ENCODE measurements at regions not wholly inside any gene's neighbourhood (a gene's known extent, or its start where the extent isn't known, plus 50 kb on each side); places are given as distances from the start of the nearest gene placed in this dataset.

DNA sequence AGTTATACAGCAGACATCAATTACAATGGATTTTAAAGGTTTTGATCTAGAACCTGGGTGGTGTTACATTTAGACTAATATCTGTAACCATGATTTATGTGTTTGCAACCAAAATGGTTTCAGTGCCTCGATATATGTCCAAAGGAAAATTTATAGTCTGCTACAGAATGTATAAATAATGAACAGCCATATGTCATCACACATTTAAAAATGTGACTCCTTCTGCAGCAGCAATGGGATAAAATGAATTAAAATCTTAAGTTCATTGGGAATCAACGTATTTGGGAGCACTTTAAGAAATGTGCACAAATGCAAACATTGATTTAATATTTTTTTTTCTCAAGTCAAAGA, 610.2 kb downstream of the TMEM114 start:
- no peaks in the 10 kb centered on the region for H3F3A ChIP-seq (ENCODE audit: insufficient read depth)
- H3K9ac ChIP-seq (ENCODE audit: low read length), result no peak overlapping the region
- no peak overlapping the region for H2AFZ ChIP-seq (ENCODE audit: low read depth, low read length, severe bottlenecking)
- no peaks in the 10 kb centered on the region for H3K9me2 ChIP-seq (replicated peaks; ENCODE audit: insufficient read depth, low read length)
- no peaks in the 10 kb centered on the region for H3K36me3 ChIP-seq (ENCODE audit: low read length)
- no peak overlapping the region for H3K4me2 ChIP-seq (ENCODE audit: low read depth, low read length, poor library complexity, severe bottlenecking)
- no peaks in the 10 kb centered on the region for H3K79me2 ChIP-seq (ENCODE audit: insufficient read depth, low read length)
- no peak overlapping the region for H3K27ac ChIP-seq (ENCODE audit: low read depth, low read length)
- no peak overlapping the region for H3K4me3 ChIP-seq (ENCODE audit: insufficient read depth, low read length, poor library complexity, severe bottlenecking)
- H3K27me3 ChIP-seq (ENCODE audit: low read length), result no peaks in the 10 kb centered on the region
- TF ChIP-seq EZH2phosphoT487 (conservative IDR thresholded peaks at IDR 0.05; ENCODE audit: low read length), result no peak
- no peaks in the 10 kb centered on the region for H4K20me1 ChIP-seq (ENCODE audit: low read depth, low read length)
- H3K9me3 ChIP-seq (ENCODE audit: insufficient read depth, low read length), result no peaks in the 10 kb centered on the region

DNA sequence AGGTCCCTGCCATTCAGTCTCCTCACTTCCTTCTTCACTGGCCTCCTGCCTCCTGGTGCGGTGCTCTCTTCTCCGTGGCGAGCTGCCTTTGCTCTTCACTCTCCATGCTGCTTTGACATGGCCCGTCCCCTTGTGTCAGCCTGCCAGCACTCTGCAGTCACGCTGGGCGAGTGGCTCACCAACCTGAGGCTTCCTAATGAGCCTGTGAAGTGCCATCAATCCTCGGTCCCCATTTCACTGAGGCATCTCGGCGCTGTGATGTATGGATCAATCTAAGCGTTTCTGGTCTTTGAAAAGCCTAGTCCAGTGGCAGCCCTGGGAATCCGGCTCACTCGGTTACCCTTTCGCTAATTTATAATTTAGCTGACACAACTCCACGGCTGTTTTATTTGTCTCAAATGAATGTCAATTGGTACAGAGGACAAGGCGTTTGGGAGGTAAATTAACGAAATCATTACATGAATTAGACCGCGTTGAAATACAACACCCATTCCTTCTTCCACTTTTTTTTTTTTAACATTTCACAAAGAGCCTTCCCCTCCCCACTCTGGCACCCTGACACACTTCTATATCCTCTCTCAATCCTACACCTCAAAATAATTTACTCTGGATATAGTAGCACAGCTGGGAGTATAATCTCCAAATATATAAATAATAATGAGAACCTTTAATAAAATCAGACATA, 610.7 kb downstream of the TMEM114 start:
- Histone ChIP-seq H3K79me2 (ENCODE audit: insufficient read depth, low read length) (no peaks in the 10 kb centered on the region), H3K4me2 (ENCODE audit: low read depth, low read length, poor library complexity, severe bottlenecking) (no peak overlapping the region), H2AFZ (ENCODE audit: low read depth, low read length, severe bottlenecking) (no peak overlapping the region), H4K20me1 (ENCODE audit: low read depth, low read length) (no peaks in the 10 kb centered on the region), H3F3A (ENCODE audit: insufficient read depth) (no peaks in the 10 kb centered on the region), H3K9me3 (ENCODE audit: insufficient read depth, low read length) (no peaks in the 10 kb centered on the region), H3K27me3 (ENCODE audit: low read length) (no peaks in the 10 kb centered on the region), H3K4me3 (ENCODE audit: insufficient read depth, low read length, poor library complexity, severe bottlenecking) (no peak overlapping the region), H3K9me2 (replicated peaks; ENCODE audit: insufficient read depth, low read length) (no peaks in the 10 kb centered on the region), H3K36me3 (ENCODE audit: low read length) (no peaks in the 10 kb centered on the region), H3K27ac (ENCODE audit: low read depth, low read length) (no peak overlapping the region), H3K9ac (ENCODE audit: low read length) (no peak overlapping the region)
- TF ChIP-seq, protein P1, sequence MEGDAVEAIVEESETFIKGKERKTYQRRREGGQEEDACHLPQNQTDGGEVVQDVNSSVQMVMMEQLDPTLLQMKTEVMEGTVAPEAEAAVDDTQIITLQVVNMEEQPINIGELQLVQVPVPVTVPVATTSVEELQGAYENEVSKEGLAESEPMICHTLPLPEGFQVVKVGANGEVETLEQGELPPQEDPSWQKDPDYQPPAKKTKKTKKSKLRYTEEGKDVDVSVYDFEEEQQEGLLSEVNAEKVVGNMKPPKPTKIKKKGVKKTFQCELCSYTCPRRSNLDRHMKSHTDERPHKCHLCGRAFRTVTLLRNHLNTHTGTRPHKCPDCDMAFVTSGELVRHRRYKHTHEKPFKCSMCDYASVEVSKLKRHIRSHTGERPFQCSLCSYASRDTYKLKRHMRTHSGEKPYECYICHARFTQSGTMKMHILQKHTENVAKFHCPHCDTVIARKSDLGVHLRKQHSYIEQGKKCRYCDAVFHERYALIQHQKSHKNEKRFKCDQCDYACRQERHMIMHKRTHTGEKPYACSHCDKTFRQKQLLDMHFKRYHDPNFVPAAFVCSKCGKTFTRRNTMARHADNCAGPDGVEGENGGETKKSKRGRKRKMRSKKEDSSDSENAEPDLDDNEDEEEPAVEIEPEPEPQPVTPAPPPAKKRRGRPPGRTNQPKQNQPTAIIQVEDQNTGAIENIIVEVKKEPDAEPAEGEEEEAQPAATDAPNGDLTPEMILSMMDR (IDR thresholded peaks at IDR 0.05; ENCODE audit: insufficient read depth, low read length, poor library complexity, severe bottlenecking), result no peak
- TF ChIP-seq EZH2phosphoT487 (conservative IDR thresholded peaks at IDR 0.05; ENCODE audit: low read length), result no peak

DNA sequence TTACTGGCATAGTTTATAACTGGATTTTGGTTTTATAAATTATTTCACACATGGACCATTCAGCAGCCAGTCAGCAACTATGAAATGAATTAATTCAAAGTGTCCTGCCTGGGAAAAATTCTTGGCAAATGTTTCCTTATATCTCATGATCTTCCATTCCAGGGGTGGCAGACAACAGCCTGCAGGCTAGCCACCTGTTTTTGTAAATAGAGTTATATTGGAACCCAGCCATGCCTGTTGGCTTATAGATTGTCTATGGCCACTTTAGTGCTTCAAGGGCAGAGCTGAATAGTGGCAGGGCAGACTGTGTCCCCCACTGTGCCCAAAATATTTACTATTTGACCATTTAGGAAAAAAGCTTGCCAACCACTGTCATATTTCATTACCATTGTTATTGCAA, 613.7 kb downstream of the TMEM114 start:
- no peak overlapping the region for H3K27ac ChIP-seq (ENCODE audit: low read depth, low read length)
- TF ChIP-seq, protein P1 (IDR thresholded peaks at IDR 0.05; ENCODE audit: insufficient read depth, low read length, poor library complexity, severe bottlenecking), result no peak
- no peak for TF ChIP-seq EZH2phosphoT487 (conservative IDR thresholded peaks at IDR 0.05; ENCODE audit: low read length)
- H3K9me2 ChIP-seq (replicated peaks; ENCODE audit: insufficient read depth, low read length), result no peaks in the 10 kb centered on the region
- no peak overlapping the region for H3K4me3 ChIP-seq (ENCODE audit: insufficient read depth, low read length, poor library complexity, severe bottlenecking)
- H3K27me3 ChIP-seq (ENCODE audit: low read length), result no peaks in the 10 kb centered on the region
- no peaks in the 10 kb centered on the region for H3F3A ChIP-seq (ENCODE audit: insufficient read depth)
- H3K9ac ChIP-seq (ENCODE audit: low read length), result no peak overlapping the region
- no peaks in the 10 kb centered on the region for H4K20me1 ChIP-seq (ENCODE audit: low read depth, low read length)
- no peak overlapping the region for H2AFZ ChIP-seq (ENCODE audit: low read depth, low read length, severe bottlenecking)
- H3K9me3 ChIP-seq (ENCODE audit: insufficient read depth, low read length), result no peaks in the 10 kb centered on the region
- no peak overlapping the region for H3K4me2 ChIP-seq (ENCODE audit: low read depth, low read length, poor library complexity, severe bottlenecking)
- no peaks in the 10 kb centered on the region for H3K79me2 ChIP-seq (ENCODE audit: insufficient read depth, low read length)
- H3K36me3 ChIP-seq (ENCODE audit: low read length), result no peaks in the 10 kb centered on the region

DNA sequence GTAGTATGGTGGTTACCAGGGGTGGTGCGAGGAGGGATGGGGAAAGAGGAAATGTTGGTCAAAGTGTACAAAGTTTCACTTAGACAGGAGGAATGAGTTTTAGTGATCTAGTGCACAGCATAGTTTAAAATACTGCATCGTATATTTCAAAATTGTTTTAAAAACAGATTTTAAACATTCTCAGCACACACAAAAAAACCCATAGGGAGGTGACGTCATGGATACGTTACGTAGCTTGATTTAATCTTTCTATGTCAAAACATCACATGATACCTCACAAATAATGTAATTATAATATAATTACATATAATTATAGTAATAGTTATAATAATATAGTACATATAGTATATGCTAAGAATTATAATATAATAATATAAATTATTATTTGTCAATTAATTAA, 614.2 kb downstream of the TMEM114 start:
- H4K20me1 ChIP-seq (ENCODE audit: low read depth, low read length), result no peaks in the 10 kb centered on the region
- TF ChIP-seq, protein P1 (IDR thresholded peaks at IDR 0.05; ENCODE audit: insufficient read depth, low read length, poor library complexity, severe bottlenecking), result no peak
- no peak for TF ChIP-seq EZH2phosphoT487 (conservative IDR thresholded peaks at IDR 0.05; ENCODE audit: low read length)
- no peak overlapping the region for H3K4me3 ChIP-seq (ENCODE audit: insufficient read depth, low read length, poor library complexity, severe bottlenecking)
- H2AFZ ChIP-seq (ENCODE audit: low read depth, low read length, severe bottlenecking), result no peak overlapping the region
- H3K9me2 ChIP-seq (replicated peaks; ENCODE audit: insufficient read depth, low read length), result no peaks in the 10 kb centered on the region
- no peak overlapping the region for H3K4me2 ChIP-seq (ENCODE audit: low read depth, low read length, poor library complexity, severe bottlenecking)
- H3K27me3 ChIP-seq (ENCODE audit: low read length), result no peaks in the 10 kb centered on the region
- no peaks in the 10 kb centered on the region for H3K79me2 ChIP-seq (ENCODE audit: insufficient read depth, low read length)
- no peak overlapping the region for H3K9ac ChIP-seq (ENCODE audit: low read length)
- no peaks in the 10 kb centered on the region for H3K36me3 ChIP-seq (ENCODE audit: low read length)
- no peaks in the 10 kb centered on the region for H3F3A ChIP-seq (ENCODE audit: insufficient read depth)
- H3K27ac ChIP-seq (ENCODE audit: low read depth, low read length), result no peak overlapping the region
- H3K9me3 ChIP-seq (ENCODE audit: insufficient read depth, low read length), result no peaks in the 10 kb centered on the region
